ENCODE measurements at regions not wholly inside any gene's neighbourhood (a gene's known extent, or its start where the extent isn't known, plus 50 kb on each side); places are given as distances from the start of the nearest gene placed in this dataset.
"Not testable (repeated sequence)": the region's sequence is repeated elsewhere in the genome, so short reads cannot be mapped to it uniquely, and the experiment has no call there.

- no peak for FAIRE-seq
- TF ChIP-seq POLR2A (IDR thresholded peaks at IDR 0.05; ENCODE audit: low read depth, low read length) (no peak), PAX5 (IDR thresholded peaks at IDR 0.05; ENCODE audit: insufficient read depth, low read length, severe bottlenecking) (no peak), SPI1 (IDR thresholded peaks at IDR 0.05; ENCODE audit: low read depth, low read length) (no peak), POLR2AphosphoS5 (IDR thresholded peaks at IDR 0.05; ENCODE audit: low read depth, low read length) (no peak), TAF1 (IDR thresholded peaks at IDR 0.05; ENCODE audit: low read depth, low read length) (no peak), POU2F2 (IDR thresholded peaks at IDR 0.05; ENCODE audit: low read depth, low read length) (no peak)
- no peak for DNase-seq (ENCODE audit: insufficient read length, low spot score)
Observed at GRCh38 chr2:100707016-100707947, 112.7 kb upstream of the NPAS2 start.

GRCh38 chr2:100708333-100708732 is 111.6 kb upstream of the NPAS2 start:
- no peak for FAIRE-seq
- TF ChIP-seq POLR2AphosphoS5 (IDR thresholded peaks at IDR 0.05; ENCODE audit: low read depth, low read length) = no peak
- DNase-seq (ENCODE audit: insufficient read length, low spot score) = no peak

- no peak for DNase-seq (ENCODE audit: insufficient read length, low spot score)
- TF ChIP-seq PAX5 (IDR thresholded peaks at IDR 0.05; ENCODE audit: insufficient read depth, low read length, severe bottlenecking) = no peak
- TF ChIP-seq SPI1 (IDR thresholded peaks at IDR 0.05; ENCODE audit: low read depth, low read length) = no peak
- no peak for TF ChIP-seq POLR2AphosphoS5 (IDR thresholded peaks at IDR 0.05; ENCODE audit: low read depth, low read length)
- FAIRE-seq = no peak
Observed at GRCh38 chr2:100713106-100713505, 106.8 kb upstream of the NPAS2 start.

DNA sequence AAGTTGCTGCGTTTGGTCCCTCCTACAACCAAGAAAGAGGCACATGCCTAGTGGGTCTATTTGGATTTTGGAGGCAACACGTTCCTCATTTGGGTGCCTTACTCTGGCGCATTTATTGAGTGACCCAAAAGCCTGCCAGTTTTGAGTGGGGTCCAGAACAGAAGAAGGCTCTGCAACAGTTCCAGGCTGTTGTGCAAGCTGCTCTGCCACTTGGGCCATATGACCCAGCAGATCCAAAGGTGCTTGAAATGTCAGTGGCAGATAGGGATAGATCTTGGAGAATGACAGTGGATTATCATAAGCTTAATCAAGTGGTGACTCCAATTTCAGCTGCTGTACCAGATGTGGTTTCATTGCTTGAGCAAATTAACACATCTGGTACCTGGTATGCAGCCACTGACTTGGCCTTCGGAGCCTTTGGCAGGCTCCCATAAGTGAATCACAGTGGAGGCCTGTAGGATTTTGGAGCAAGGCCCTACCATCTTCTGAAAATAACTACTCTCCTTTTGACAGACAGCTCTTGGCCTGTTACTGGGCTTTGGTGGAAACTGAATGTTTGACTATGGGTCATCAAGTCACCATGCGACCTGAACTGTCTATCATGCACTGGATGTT is 105.4 kb upstream of the NPAS2 start:
- FAIRE-seq; DNase-seq (ENCODE audit: insufficient read length, low spot score): not testable (repeated sequence)

GRCh38 chr2:100715861-100716260 is 104.1 kb upstream of the NPAS2 start:
- not testable (repeated sequence) for DNase-seq (ENCODE audit: insufficient read length, low spot score)

GRCh38 chr2:100716581-100716980 is 103.4 kb upstream of the NPAS2 start:
- no peak for FAIRE-seq
- TF ChIP-seq TAF1 (IDR thresholded peaks at IDR 0.05; ENCODE audit: low read depth, low read length) (no peak), PAX5 (IDR thresholded peaks at IDR 0.05; ENCODE audit: insufficient read depth, low read length, severe bottlenecking) (no peak), SPI1 (IDR thresholded peaks at IDR 0.05; ENCODE audit: low read depth, low read length) (no peak), POLR2A (IDR thresholded peaks at IDR 0.05; ENCODE audit: low read depth, low read length) (no peak), POLR2AphosphoS5 (IDR thresholded peaks at IDR 0.05; ENCODE audit: low read depth, low read length) (no peak), POU2F2 (IDR thresholded peaks at IDR 0.05; ENCODE audit: low read depth, low read length) (no peak)
- DNase-seq (ENCODE audit: insufficient read length, low spot score) = no peak

More at GRCh38 chr2:100715861-100716260, 104.1 kb upstream of the NPAS2 start:
- FAIRE-seq = not testable (repeated sequence)

- no peak for TF ChIP-seq POLR2A (IDR thresholded peaks at IDR 0.05; ENCODE audit: low read depth, low read length)
- no peak for TF ChIP-seq POU2F2 (IDR thresholded peaks at IDR 0.05; ENCODE audit: low read depth, low read length)
- no peak for TF ChIP-seq TAF1 (IDR thresholded peaks at IDR 0.05; ENCODE audit: low read depth, low read length)
- no peak for TF ChIP-seq POLR2AphosphoS5 (IDR thresholded peaks at IDR 0.05; ENCODE audit: low read depth, low read length)
- no peak for TF ChIP-seq PAX5 (IDR thresholded peaks at IDR 0.05; ENCODE audit: insufficient read depth, low read length, severe bottlenecking)
- TF ChIP-seq SPI1 (IDR thresholded peaks at IDR 0.05; ENCODE audit: low read depth, low read length) = no peak
- FAIRE-seq = no peak
- DNase-seq (ENCODE audit: insufficient read length, low spot score) = no peak
Observed at GRCh38 chr2:100718065-100718629, 101.8 kb upstream of the NPAS2 start.

DNA sequence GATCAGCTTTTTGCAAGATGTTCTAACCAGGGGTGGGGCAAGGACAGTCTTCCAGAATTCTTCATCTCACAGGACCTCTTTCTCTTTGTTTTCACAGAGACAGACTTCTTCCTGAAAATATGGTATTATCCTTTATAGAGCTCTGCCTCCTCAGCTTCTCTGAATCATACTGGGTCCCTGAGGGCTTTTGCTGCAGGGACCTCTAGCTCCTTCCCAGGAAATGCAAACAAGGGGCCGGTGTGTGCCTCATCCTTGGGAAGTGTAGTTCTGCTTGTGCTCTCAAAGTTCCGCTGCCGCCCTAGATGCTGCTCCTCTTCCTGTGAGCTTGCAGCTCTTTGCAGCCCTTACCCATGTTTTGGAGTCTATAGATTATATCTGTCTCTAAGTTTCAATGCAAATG is 99.5 kb upstream of the NPAS2 start:
- FAIRE-seq = no peak
- TF ChIP-seq SPI1 (IDR thresholded peaks at IDR 0.05; ENCODE audit: low read depth, low read length) (no peak), POLR2AphosphoS5 (IDR thresholded peaks at IDR 0.05; ENCODE audit: low read depth, low read length) (no peak), PAX5 (IDR thresholded peaks at IDR 0.05; ENCODE audit: insufficient read depth, low read length, severe bottlenecking) (no peak), TAF1 (IDR thresholded peaks at IDR 0.05; ENCODE audit: low read depth, low read length) (no peak), POLR2A (IDR thresholded peaks at IDR 0.05; ENCODE audit: low read depth, low read length) (no peak), POU2F2 (IDR thresholded peaks at IDR 0.05; ENCODE audit: low read depth, low read length) (no peak)
- no peak for DNase-seq (ENCODE audit: insufficient read length, low spot score)

DNA sequence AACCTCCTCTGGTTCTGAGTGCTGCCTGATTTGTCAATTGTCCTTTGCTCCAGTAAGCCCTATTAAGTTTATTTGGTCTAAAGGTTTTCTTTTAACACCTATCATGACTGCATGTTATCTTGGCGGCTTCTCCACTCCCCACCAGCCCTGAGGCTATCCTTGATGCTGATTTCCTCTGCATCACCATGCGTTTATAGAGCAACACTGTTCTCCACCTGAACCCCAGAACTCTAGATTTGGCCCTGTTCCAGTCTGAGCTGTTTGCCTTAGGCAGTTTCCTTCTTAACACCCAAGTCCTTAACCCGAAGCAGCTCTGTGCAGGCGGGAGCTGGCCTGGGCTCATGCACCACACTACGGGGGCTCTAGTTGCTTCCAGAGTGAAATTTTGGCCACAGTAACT is 98.2 kb upstream of the NPAS2 start:
- no peak for TF ChIP-seq PAX5 (IDR thresholded peaks at IDR 0.05; ENCODE audit: insufficient read depth, low read length, severe bottlenecking)
- no peak for TF ChIP-seq POU2F2 (IDR thresholded peaks at IDR 0.05; ENCODE audit: low read depth, low read length)
- no peak for TF ChIP-seq SPI1 (IDR thresholded peaks at IDR 0.05; ENCODE audit: low read depth, low read length)
- FAIRE-seq (no peak), DNase-seq (ENCODE audit: insufficient read length, low spot score) (no peak)

DNA sequence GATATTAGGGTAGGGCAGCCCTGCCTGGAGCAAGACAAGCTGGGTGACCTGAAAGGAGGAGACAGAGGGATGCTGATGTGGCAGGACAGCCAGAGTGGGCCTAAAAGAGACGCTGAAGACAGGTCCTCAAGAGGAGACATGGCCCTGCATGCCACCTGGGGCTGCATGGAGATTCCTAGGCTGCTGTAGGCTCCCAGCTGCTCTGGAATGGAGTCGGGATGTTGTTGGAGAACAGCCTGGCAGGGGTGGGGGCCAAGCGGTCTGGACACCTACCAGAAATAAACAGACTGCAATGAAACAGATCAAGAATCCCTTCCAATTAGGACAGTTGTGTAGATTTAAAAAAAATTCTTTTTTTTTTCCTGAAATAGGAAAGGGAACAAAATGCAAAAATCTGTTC is 97.8 kb upstream of the NPAS2 start:
- TF ChIP-seq PAX5 (IDR thresholded peaks at IDR 0.05; ENCODE audit: insufficient read depth, low read length, severe bottlenecking) (no peak), POU2F2 (IDR thresholded peaks at IDR 0.05; ENCODE audit: low read depth, low read length) (no peak), POLR2A (IDR thresholded peaks at IDR 0.05; ENCODE audit: low read depth, low read length) (no peak), TAF1 (IDR thresholded peaks at IDR 0.05; ENCODE audit: low read depth, low read length) (no peak)
- FAIRE-seq (no peak), DNase-seq (ENCODE audit: insufficient read length, low spot score) (no peak)
